ES-I3 (cell line): ENCODE measurements at regions not wholly inside any gene's neighbourhood (a gene's known extent, or its start where the extent isn't known, plus 50 kb on each side); places are given as distances from the start of the nearest gene placed in this dataset.

Experiments used
- H3K36me3 ChIP-seq: 2 replicates; pipeline ENCODE4 v1.6.1; 2013; ENCODE audit warnings: mild to moderate bottlenecking, low read length, control low read depth, moderate library complexity; ENCODE audit not compliant: insufficient read depth
- H3K4me1 ChIP-seq: 2 replicates; pipeline ENCODE4 v1.6.1; 2013; ENCODE audit warnings: mild to moderate bottlenecking, control low read depth, low read length; ENCODE audit not compliant: insufficient read depth
- H3K9ac ChIP-seq: 2 replicates; pipeline ENCODE4 v1.6.1; 2013; ENCODE audit warnings: low read depth, mild to moderate bottlenecking, low read length, moderate library complexity
- H3K9me3 ChIP-seq: 2 replicates; pipeline ENCODE4 v1.6.1; 2013; ENCODE audit warnings: mild to moderate bottlenecking, low read length, moderate library complexity; ENCODE audit not compliant: control insufficient read depth, insufficient read depth

DNA sequence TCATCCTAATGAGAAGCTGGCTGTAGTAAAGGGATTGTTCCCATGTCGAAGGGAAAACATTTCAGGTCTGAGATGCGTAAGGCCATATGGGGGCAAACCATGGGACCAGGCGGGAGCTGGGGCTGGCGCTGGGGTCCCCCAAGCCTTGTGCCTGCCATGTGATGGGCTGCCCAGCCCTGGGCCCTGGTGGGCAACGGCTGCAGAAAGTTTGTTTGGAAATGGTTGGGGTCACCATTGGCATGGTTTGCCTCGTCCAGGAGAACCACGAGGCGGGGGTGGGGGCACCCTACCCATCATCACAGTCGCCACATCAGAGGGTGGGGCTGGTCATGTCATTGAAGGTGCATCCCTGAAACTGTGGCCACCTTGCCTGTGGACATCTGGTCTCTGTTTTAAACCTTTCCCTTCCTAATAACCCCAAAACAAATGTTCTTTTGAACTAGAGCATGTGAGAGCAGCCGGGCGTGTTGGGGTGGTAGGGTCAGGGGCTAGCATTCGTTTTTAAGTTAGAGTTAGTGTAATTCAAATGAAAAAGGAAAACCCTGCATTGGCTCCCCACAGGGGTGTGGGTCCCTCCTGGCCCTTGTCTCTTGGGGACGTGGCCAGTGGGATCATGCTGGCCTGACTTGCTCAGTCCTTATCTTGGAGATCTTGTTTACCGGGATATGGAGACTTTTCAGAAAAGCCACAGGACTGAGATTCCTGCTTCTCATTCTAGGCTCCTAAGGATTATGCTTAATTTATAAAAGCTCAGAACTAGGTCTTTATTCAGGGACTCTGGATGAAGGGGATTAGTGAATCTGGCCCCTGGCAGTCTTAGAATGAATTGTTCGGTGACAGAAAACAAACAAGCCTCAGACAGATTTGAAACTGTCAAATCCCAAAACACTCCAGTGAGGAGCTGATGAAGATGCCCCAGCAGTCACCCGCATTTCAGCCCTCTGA lies 98.5 kb downstream of the CTTN start:
- H3K36me3 ChIP-seq, result no peaks in the 10 kb centered on the region
- no peaks in the 10 kb centered on the region for H3K4me1 ChIP-seq

DNA sequence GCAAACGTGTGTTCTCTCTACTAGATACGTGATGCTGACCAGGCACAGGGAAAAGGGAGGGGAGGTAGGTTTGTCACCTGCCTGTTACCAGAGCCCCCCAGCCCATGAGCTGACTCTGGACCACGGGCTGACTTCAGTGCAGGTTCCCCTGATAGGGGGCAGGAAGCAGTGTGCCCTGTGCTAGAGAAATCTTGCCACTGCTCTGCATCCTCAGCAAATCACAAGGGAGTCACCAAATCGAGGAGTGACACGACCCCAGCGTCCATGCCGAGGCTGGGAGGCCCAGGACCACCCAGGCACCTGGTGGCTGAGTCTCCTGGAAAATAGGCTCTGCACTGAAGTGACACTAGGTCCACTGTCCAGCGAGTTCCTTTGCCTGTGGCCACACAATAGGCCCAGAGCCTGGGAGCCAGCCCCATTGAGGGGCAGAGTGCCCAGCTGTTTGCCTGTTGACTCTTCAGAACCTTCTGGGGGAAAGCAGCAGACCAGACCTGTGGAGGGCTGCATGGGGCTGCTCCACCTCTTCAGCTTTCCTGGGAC lies 99.3 kb downstream of the CTTN start:
- no peaks in the 10 kb centered on the region for H3K9me3 ChIP-seq

More for the DNA sequence above, 98.5 kb downstream of the CTTN start:
- H3K9me3 ChIP-seq, result no peaks in the 10 kb centered on the region
- no peak overlapping the region for H3K9ac ChIP-seq

DNA sequence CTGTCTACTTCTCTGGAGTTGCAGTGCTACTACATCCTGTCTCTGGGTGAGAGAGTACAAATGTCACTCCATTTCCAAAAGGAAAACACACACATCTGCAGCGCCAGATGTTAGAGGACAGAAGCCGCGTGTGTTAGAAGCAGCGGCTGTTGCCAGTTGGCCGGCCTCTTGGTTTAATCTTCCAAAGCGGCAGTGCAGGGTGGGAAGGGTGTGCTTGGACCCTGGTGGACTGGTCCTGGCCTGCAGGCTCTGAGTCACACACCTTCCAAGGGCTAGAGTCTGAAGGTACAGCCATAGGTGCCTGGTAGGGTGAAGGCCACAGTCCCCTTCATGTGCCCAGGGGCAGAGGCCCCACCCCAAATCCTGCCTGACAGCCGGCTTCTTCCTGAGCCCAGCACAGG lies 99.8 kb downstream of the CTTN start:
- Histone ChIP-seq H3K4me1 (no peaks in the 10 kb centered on the region), H3K36me3 (no peaks in the 10 kb centered on the region), H3K9me3 (no peaks in the 10 kb centered on the region), H3K9ac (no peak overlapping the region)

More for the DNA sequence above, 99.3 kb downstream of the CTTN start:
- no peak overlapping the region for H3K9ac ChIP-seq
- H3K4me1 ChIP-seq, result no peaks in the 10 kb centered on the region
- no peaks in the 10 kb centered on the region for H3K36me3 ChIP-seq

DNA sequence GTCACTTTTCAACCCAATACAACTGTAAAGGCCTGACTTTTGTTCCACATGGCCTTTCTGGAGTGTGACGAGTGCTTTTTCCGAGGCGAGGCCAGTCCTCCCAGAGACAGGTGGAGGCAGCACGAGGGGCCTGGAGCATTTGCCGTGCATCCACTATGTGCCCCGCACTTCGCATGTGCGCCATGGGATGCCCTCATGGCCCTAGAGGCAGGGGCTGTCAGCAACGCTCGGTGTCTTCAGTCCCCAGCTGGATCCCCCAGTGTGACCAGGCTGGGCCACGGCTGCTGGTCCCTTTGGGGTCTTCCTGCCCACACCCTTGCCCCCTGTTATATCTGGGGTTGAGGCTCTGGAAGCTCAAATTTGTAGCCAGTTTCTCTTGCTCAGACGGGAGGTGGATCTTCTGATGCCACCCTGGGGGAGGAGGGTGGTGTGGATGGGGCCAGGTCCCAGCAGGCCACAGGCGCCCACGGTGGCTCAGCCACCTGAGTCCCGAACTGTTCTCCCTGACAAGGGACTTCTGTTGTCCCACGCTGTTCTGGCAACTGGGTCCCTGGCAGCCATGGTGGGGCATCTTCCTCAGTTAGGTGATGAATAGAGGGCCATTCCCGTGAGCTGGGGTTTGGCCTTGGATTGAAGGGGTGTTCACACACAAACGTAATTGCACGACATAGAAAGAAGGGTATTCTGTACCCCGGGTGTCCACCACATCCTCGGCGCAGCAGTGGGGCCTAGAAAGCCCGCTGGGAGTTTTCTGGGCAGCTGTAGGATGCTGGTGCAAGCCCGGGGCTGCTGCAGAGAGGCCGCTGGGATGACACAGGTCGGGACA lies 100.9 kb downstream of the CTTN start:
- H3K36me3 ChIP-seq, result no peaks in the 10 kb centered on the region
- no peaks in the 10 kb centered on the region for H3K9me3 ChIP-seq
- H3K9ac ChIP-seq, result no peak overlapping the region
- peaks cover 3% of the 10 kb centered on the region; the same call in 1 of the 2 replicates for H3K4me1 ChIP-seq

DNA sequence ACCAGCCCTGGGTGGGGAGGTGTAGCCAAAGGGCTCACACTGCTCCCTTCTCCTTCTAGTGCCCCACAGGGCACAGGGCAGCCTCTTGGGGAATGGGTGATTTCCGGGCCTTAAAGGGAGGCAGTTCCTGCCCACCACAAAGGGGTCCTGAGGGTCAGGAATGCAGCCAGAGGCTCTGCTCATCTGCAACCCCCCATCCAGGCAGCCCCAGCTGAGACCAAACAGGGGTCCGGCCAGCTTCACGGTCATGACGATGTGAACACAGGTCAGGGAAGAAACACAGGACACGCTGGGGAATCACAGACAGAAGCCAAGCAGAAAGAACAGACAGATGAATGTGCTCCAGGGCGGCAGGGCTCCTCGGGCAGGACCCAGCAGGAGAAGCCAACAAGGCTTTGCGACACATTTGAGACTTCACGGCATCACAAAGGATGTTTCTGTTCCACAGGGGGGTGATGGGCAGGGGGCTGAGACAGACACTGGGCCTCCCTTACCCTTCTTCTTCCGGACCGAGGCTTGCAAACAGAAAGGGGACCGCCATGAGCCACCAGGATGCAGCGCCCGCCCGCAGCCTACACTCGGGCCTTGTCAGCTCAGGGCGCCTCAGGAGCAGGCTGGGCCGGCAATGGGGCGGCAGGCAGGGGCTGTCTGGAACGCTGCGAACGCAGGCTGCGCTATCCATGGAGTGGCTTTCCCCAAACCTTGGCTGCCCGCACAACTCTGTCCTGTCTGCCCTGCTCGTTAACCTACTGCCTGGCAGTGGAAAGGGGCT lies 101.9 kb downstream of the CTTN start:
- Histone ChIP-seq H3K36me3 (no peaks in the 10 kb centered on the region), H3K9me3 (no peaks in the 10 kb centered on the region), H3K9ac (no peak overlapping the region), H3K4me1 (peaks cover 6% of the 10 kb centered on the region; the same call in 1 of the 2 replicates)

DNA sequence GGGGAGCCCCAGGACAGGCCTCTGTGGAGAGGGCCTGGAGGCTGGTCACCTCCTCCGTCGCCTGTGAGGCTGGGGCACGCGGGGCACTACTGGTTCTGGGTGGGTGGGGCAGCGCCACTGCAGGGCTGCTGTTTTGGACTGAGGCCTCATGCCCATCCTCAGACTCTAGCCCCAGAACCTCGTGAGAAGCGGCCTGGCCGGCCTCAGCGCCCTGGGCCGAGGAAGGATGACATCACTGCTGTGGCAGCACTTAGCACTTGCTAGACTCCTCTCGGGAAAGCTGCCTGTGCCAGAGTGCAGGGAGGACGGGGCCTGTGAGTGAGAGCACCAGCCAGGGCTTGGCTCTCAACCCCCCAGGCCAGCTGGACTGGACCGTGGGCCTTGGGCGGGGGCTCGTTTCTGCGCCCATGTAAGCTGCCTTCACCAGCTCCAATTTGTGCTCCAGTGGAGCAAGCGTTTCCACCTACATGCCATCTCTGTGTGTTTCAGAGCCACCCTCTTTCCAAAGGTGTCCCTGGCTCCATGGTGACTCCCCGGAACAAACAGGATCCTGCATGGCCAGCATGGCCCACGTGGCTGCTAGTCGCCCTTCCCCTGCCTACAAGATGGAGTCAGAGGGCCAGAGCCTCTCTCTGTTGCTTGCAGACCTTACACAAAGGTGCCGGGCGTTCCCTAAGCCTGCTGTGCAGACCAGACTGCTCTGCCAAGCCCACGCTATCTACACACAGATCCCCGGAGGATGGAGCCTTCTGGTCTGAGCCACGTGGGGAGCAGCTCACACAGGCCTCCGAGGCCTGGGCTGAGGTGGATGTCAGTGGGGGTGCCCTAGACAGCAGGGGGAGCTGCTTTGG lies 102.9 kb downstream of the CTTN start:
- Histone ChIP-seq H3K36me3 (no peaks in the 10 kb centered on the region), H3K9me3 (no peaks in the 10 kb centered on the region), H3K4me1 (peaks cover 6% of the 10 kb centered on the region; the same call in 1 of the 2 replicates), H3K9ac (no peak overlapping the region)

DNA sequence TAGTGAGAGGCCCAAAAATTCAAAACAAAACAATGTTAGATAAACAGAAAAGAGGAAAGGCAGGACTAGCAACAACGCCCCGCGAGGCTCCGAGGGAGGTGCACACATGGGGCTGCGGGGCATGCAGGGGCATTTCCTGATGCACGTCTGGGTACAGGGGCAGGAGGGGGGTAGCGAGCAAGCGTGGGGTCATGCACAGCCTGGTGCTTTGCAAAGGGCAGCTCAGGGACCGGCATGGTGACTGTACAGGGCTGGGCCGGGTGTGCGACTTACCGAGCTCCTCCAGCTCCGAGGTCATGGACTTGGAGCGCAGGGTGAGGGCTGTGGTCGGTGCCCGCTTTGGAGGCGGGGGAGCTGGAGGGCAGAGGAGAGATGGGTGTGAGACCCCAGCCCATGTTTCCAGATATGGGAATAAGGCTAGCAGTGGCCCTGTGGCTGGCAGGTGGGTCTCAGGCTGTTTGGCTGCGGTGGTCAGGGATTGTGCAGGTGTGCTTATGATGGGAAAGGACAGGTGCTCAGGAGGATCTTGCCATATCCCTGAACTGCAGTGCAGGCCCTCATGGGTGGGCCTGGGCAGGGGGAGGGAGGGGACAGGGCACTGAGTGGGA lies 103.7 kb downstream of the CTTN start:
- Histone ChIP-seq H3K4me1 (peaks cover 6% of the 10 kb centered on the region; the same call in 1 of the 2 replicates), H3K9me3 (no peaks in the 10 kb centered on the region), H3K9ac (no peak overlapping the region), H3K36me3 (no peaks in the 10 kb centered on the region)

DNA sequence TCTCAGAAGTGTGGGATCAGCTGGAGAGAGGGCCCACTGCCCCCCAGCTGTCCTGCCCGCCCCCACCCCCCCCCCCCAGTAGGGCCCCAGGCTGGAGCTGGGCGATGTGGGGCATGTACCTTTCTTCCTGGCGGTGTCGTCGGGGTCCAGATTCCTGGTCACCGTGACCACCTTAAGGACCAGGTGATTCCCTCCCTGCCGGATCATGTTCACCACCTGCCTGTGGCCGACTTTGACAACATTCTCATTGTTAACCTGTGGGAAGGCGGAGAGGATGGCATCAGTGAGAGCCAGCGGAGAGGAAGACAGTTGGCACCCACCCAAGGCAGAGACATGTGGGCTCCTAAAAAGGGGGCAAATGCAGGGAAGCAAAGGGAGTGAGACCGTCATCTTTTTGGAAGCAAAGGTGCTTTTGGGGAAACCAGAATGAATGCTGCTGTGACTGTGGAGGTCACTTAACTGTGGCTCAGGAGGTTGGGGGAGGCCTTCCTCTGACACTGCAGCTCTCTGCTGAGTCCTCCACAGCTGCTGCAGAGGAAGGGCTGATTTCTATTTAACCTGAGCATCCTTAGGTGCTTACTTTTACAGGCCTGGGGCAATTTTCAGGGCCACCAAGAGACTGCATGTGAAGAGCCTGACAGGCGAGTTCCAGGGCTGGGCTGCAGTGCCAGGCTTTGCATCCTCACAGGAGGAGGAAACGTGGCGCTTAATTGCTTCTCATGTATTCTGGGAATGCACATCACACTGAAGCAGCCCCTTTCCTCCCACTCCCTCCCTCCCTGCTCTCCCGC lies 104.5 kb downstream of the CTTN start:
- Histone ChIP-seq H3K9me3 (no peaks in the 10 kb centered on the region), H3K9ac (no peak overlapping the region), H3K36me3 (no peaks in the 10 kb centered on the region), H3K4me1 (peaks cover 6% of the 10 kb centered on the region; the same call in 1 of the 2 replicates)

DNA sequence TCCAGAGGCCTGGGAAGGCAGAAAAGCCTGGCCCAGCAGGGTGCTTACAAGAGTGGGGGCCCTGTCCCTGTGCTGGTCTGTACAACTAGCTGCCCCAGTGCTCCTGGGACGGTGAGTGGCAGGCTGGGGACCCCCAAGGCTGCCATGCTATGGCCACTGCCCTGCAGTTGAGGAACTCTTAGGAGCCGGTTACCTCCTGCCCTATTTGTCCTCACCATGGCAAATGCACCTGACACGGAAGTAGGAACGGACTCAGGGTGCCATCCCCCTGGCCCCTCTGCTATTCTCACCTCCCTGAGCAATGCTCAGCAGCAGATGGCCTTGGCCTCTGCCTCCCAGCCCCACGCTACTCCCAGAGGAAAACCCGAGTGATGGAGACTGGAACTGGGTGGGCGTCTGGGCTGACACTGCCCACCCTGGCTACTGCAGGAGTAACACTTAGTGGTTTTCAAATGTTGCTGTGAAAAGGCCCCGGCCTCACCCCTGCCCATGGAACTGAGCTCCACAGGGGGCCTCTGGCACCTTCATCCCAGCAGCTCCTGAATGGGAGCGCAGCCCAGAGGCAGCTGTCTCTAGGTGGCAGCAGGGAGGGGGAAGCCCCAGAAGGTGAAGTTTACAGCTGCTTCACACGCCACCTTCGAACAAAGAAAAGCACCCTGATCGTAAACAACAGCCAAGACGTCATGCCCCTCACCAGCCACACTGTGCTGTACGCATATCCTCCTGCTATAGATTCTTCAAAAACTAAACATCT lies 105.3 kb downstream of the CTTN start:
- H3K9ac ChIP-seq, result no peak overlapping the region
- H3K36me3 ChIP-seq, result no peaks in the 10 kb centered on the region
- no peaks in the 10 kb centered on the region for H3K9me3 ChIP-seq
- peaks cover 6% of the 10 kb centered on the region; the same call in 1 of the 2 replicates for H3K4me1 ChIP-seq

DNA sequence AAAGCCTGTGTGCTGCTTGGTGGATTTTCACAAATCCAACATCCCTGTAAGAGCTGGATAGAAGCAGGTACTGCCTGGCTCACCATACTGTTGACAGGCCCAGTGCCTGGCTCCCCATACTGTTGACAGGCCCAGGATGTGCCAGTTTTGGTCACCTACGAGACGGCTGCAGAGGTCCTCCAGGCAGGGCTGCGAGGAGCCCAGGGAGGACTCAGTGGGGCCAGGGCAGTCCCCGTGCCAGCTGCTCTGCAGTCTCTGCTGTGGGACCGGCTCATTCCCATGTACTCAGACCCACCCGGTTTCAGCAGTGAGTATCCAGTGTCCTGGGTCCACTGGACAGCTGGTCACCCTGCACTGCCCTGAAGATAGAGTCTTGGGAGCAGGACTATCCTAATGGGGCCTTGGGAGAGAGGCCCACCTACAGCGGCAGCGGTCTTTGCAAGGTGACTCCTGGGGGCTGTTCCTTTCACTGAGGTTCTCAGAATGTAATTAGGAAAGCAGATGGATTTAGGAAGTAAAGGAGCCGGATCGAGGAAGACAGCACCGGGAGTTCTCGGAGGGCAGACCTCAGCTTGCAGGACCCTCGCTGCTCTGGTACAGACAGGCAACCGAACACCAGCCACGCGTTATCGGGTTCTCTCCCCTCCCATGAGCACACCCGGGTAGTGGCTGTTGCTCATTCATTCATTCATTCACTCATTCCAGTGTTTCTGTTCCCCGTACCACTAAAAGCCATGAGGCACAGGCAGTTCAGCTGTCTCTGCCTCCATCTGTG lies 106.1 kb downstream of the CTTN start:
- Histone ChIP-seq H3K9me3 (no peaks in the 10 kb centered on the region), H3K36me3 (no peaks in the 10 kb centered on the region), H3K4me1 (peaks cover 6% of the 10 kb centered on the region; the same call in 1 of the 2 replicates), H3K9ac (no peak overlapping the region)

DNA sequence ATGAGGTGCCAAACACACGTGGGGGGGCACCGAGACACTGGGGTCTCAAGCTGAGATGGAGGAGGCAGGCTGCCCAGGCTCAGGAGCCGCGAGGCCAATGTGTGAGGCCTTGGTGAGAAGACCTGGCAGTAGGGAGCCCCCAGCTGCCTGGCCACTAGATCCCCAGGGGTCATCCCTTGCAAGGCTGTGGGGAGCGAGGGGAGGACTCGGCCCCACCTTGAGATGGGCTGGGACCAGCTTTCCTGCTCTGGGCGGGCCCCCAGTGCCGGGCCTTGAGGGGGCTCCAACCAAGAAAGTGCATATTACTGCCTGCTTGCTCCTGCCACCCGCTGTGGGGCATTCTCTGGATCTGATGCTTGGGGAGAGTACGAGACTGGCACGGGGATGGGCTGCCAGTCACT lies 107.0 kb downstream of the CTTN start:
- peaks cover 12% of the 10 kb centered on the region; the same call in 1 of the 2 replicates for H3K4me1 ChIP-seq
- no peaks in the 10 kb centered on the region for H3K36me3 ChIP-seq
- no peak overlapping the region for H3K9ac ChIP-seq

More for the DNA sequence above, 107.0 kb downstream of the CTTN start:
- H3K9me3 ChIP-seq, result no peaks in the 10 kb centered on the region
